ENCODE measurements at regions not wholly inside any gene's neighbourhood (a gene's known extent, or its start where the extent isn't known, plus 50 kb on each side); places are given as distances from the start of the nearest gene placed in this dataset.

DNA sequence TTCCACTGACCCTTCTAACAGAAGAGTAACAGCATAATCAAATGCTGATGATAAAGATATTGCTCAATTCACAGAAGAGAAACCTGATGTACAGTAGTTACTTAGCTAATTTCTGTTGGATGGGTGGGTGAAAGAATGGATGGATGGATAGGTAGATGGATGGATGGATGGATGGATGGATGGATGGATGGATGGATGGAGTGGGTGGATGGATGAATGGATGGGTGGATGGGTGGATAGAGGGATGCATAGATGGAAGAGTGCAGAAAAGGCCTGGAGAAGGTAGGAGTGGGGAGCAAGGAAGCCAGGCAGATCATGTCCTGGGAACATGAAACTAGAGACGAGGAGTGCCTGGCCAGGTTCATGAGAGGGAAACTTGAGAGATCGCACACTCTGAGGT, 520.9 kb downstream of the BCL11B start:
- DNase-seq, result no peak

DNA sequence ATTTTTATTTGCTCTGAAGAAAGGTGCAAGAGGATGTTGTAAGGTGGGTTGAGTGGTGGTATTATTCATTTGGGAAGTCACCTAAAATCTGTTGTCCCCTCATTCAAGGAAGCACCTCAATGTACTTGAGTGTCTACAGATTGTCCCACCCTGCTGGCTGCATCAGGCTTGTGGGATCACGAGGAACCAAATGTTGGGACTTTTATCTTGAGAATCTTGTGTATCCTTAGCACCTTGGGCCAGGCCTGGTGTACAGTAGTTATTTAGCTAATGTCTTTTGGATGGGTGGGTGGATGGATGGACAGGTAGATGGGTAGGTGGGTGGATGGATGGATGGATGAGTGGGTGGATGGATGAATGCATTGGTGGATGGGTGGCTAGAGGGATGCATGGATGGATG, 519.3 kb downstream of the BCL11B start:
- no peak for DNase-seq

DNA sequence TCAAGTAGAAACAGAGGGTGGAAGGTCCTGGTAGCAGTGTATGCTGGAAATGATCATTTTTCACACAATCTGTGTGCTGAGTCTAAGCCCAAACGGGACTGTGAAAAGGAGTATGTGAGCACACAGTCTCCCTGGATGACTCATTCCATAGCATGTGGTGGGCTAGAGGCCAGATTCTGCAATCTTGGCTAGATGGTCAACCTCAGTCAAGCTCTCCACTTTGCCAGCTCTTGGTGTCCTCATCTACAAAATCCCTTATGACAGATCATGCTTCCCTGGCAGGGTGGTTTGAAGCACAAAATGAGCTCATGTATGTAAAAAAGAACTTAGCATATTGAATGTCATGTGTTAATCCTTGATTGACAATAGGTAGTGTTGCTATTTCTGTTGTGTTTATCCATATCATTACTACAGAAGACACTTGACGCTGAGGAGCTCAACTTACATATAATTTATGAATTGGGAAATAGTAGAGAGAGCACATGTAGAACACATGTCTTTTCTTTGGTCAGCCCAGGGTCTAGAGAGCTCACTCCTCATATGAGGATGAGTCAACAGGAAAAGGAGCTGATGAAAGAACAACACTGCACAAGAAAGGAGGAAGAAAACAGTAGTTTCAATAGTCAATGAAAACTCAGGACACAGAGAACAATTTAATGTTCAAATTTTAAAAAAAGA, 517.5 kb downstream of the BCL11B start:
- no peak for DNase-seq

DNA sequence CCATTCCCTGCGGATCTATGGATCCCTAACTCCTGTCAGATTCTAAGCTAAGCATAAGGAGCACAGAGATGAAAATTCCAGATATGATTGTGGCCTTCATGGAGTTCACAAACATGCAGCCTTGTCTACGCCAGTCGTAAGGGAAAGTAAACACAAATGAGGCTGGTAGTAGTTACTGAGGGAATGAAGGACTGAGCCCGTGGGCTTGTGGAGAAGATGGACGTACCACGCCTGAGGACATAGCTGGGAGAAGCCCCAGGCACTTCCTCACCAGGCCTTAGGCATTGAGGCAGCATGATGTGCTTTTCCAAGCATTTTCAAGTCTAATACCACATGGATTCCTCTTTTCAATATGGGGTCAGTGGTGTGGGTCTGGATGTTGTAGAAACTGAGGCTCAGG, 515.2 kb downstream of the BCL11B start:
- DNase-seq, result no peak

DNA sequence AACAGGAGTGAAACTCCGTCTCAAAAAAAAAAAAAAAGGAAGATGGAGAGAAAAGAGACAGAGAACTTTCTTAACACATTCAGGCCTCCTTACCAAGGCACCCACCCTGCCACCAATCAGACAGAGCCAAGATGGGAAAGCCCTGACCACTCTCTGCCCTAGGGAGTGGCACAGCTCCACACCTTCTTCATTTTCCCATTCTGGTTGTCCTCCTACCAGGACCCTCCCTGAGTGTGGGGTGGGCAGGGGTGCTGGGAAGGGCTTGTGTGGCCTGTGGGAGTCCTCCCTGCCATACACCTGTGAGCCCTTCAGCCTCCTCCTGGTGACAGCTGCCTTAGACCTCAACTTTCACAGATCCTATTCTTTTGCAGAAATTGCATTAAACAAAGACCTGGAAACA, 513.6 kb downstream of the BCL11B start:
- DNase-seq, result no peak

DNA sequence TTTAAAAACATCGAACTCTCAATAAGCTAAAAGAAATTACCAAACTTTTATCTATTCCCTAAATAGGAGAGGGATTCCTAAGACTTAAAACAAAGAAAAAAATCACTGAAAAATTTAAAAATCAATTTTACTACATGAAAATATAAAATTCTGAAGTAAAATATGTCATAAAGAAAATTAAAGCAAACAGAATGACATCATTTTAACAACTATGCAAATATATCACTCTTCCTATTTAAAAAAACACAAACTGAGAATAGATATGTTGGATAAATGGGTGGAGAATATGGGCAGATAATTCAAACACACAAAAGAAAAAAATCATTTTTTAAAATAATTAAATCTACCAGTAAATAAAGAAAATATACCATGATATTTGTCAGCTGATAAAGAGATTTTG, 510.0 kb downstream of the BCL11B start:
- no peak for DNase-seq

DNA sequence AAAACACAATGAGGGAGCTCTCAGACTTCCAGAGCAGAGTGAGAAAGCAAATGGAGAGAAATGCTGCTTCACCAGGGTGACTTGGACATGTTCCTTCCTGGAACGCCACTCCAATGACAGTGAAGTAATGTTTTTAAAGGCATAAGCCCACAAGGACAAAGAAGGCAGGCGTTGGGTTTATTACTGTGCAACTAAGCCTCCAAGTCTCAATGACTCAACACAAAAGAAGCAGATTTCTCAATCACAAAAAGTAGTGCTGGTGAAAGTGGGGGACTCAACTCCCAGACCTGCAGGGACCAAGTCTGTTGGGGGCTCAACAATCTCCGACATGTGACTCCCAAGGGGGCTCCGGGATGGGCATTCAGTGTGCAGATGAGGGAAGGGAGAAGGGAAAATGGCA, 505.2 kb downstream of the BCL11B start:
- no peak for DNase-seq

DNA sequence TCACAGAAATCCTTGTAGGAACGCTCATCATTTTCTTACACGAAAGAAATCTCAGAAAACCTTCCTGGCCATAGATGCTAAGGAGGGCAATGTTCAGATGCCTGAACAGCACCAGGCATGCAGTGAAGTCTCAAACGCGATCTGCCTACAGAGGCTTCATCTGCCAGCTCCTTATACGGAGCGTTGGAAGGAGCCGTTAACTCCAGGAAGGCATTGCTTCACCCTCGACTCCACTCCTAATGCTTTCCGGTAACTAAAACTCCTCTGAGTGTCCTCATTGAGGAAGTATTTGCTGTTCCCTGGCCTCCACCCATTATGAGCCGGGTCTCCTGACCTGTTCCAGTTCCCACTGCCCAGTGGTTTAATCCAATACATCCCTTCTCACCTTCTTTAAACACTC, 502.7 kb downstream of the BCL11B start:
- DNase-seq, result no peak

DNA sequence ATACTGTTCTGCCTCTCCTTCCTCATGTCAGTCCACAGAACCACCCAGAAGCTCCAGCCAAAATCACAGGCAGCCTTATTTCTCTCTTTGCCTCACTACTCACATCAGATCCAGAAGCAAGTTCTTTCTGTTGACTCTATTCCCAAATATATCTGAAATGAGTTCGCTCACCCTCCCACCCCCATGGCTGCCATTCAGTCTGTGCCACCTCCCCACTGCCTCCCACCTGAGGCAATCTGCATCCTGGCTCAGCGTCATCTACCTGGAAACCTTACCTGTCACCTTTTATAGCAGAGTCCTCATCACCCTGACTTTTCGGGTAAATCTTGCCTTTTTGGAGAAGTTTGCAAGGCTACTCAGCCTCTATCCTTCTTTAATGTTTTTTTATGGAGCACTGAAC, 501.8 kb downstream of the BCL11B start:
- no peak for DNase-seq

DNA sequence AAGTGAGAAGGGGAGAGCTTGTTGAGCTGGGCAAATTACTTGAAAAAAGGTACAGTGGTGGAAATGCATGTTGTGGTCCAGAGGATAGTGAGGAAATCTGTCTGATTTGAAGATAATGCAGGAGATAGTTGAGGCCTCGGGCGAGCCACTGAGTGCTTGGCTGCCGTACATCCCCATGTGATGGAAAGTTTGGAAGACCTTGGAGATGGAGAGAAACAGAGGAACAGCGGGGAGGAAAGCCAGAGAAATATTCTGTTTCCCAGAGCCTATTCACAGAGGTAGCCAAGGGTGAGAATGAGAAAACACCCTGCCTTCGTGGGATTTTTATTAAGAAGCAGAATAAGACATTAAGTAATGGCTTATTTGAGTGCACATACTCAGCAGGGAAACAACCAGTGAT, 498.2 kb downstream of the BCL11B start:
- DNase-seq, result no peak

DNA sequence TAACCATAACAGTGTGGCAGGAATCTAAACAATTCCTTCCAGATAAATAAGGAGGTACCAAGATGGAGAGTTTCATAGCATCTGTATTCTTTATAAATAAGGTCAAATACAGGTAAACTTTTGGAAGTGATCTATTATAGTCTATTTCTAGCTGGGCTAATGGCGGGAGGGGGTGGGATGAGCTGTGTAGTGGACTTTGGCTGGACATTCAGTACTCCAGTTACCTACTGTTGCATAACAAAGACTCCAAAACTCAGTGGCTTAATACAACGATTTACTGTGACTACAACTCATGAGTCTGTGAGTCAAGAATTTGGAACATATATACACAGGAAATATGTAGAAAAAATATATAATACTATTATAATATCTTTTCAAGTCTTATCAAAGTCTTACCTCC, 496.1 kb downstream of the BCL11B start:
- no peak for DNase-seq

DNA sequence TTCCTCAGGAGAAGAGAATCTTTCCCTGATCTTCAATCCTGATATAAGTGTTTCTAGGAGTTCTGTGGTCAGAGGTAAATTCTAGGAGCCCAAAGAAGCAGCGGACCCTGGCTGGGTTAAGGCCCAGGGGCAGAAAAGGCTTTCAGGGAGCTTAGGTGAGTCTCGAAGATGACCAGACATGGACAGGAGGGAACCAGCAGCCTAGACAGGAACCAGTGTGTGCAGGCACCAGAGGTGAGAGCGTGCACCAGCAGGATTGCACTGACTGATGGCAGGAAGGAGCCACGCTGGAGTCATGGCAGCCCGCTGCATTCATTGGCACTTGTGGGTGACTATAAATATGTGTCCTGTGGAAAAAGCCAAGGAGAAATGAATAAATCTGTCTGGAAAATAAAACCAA, 489.9 kb downstream of the BCL11B start:
- DNase-seq, result no peak

DNA sequence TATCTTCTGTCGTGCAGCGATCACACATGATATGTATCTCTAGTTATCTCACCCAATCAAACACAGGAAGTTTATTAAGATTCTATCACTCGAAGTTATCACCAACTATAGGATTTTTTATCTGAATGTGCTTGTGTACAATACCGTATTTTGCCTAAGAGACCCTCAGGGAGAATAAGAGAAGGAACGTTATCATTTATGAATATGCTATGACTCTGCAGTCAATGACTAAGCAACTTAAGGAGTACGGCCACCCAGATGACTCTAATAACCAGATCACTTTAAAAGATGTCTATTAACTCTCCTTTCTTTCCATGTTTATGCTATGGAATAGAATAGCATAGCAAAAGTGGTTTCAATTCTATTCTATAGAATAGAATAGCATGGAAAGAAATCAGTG, 486.4 kb downstream of the BCL11B start:
- no peak for DNase-seq

DNA sequence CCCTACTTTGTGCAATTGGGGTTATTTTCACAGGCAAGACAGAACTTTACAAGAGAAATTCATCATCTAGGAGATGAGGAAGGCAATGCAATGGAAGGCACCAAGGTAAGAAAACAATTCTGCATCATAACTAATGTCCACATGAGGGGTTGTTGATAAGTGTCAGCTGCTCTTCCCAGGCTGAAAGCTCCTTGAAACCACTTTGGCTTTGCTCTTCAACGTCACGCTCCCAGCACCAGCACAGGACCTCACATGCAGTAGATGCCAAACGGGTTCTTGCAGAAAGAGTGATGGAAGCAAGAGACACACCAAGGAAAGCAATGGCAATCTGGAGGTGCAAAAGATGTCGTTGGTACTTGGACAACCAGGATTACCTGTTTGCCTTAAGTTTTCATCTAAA, 485.5 kb downstream of the BCL11B start:
- no peak for DNase-seq

DNA sequence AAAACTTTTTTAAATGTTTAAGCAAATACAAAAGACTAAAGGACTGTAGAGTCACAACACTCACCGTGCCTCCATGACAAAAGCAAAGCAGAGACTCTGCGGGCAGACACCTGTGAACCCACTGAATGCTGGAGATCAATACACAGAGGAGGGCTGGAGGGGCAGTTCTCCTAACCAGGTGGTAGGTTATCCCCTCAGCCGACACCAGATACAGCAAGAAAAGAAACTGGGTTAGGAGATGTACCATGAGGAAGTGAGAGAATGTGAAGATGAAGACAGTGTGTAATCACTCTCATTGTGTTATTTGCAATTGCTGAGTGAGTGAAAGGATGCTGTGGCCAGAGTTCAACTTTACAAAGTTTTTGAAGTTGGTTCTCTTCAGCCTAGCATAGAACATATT, 480.3 kb downstream of the BCL11B start:
- DNase-seq, result no peak

DNA sequence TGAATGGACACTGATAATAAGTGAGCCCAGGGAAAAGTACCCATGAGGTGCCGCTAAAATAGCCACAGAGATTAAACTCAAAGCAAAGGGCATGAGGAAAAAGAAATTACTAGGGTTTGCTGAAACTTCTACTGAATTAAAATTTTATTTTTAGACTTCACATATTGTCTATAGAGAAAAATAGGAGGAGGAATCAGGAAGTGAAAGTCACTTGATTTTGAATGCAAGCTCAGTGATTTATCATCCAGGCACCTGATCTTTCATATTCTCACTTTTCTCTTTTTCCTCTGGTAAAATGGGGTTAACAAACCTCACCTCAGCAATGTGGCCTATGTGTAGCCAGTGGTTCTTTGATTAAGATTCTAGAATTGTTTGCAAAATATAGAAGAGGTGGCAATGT, 479.8 kb downstream of the BCL11B start:
- DNase-seq, result no peak

DNA sequence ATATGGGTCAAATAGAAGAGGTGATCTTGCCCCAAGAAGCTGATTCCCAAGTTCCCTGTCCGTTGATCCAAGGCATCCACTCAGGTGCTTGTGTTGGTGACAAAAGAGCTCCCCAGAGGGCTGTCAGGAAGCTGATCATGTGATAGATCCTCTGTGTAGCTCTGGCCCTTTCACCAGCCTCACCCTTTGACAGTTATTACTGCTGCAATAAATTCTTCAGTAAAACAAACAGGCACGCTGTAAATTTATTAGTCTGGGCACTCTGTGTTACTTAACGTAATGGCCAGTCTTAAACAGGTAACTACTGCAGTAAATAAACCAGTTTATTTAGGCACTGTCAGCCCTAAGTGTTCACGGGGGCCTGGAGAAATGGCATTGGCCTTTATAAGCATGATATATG, 473.9 kb downstream of the BCL11B start:
- no peak for DNase-seq

DNA sequence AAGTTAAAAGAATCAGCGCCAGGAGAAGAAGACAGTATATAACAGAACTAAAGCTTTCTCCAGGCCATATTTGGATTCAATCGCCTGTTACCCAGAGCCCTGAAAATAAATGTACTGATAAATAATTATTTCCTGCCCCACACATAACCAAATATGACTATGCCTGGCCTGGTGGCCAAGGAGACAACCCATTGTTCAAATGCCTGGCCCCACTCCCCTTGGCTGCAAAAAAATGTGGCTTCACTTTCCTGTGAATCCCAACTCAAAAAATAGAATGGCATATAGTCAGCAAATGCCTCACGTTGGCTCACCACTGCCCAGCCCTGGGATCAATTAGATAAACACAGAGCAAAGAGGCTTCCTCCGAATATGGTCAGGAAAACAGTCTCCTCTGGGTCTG, 472.1 kb downstream of the BCL11B start:
- DNase-seq, result no peak

DNA sequence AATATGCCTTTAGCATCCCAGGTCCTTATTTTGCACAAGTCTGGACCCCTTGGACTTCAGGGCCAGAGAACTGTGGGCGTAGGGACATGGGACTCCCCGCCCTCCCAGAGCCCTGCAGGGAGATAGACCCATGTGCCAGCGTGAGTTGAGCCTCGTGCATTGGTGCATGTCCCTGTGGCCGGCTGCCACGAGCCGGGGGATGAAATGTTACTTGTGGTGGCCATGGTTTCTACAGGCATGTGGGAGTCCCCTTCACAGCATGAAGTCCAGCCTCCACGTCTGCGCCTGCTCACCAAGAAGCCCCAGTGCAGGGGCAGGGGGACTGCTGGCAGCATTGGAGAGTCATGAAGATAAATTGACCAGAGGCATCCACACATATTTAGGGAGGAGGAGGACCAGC, 470.0 kb downstream of the BCL11B start:
- no peak for DNase-seq

DNA sequence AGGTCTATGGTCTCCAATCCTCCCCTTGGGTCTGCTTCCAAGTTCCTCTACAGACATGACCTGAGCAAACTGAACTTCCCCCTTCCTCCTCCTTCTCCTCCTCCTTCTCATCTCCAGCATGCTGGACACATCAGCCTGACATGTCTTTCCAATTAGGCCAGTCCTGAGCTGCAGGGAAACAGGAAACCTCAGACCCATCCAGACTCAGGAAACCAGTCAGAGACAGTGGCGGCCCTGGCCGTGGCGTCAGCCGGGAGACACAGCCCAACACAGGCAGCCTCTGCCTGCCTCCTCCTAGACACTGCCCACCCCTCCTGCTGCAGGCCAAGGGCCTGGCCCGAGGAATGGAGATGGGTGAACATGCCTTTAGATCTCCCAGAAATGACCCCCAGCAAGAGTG, 468.8 kb downstream of the BCL11B start:
- DNase-seq, result no peak

DNA sequence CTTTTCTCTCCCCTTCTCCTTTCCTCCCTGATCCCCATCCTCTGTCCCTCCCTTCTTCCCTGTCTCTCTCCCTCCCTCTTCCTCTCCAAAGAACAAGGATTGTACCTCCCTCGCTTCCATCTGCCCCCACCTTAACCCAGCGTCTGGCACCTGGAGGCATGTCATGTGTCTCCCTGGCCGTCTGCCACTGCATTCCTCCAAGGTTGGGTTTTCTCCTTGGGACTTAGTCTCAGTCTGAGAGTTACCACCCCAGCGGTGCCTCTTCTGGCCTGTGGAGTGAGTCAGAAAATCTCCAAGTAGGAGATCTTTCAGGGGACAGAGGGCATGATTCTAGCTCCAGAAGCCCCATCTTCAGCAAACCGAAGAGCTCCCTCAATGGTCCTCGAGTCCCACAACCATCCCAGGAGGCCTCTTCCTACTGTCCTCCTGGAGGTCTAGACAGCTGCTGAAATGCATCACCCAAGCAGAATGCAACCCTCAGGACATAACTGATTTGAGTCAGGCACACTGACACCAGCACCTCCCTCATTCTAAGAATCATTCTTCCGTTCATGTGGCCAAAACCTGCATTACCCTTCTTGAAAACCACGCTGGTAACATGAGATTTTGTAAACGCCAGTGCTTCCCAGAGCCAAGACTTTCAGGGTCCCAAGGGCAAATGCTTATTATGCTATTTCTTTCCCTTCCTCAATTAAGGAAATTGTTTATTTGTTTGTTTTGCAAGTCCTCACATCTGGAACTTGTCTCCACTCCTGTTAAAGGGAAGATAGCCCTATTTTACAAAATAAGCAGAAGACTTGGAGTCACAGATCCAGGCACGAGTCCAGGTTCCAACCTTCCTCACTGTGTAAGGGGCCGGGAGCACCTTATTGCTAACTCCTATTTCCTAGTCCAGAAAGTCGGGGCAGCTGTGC, 463.2 kb downstream of the BCL11B start:
- DNase-seq, result no peak

DNA sequence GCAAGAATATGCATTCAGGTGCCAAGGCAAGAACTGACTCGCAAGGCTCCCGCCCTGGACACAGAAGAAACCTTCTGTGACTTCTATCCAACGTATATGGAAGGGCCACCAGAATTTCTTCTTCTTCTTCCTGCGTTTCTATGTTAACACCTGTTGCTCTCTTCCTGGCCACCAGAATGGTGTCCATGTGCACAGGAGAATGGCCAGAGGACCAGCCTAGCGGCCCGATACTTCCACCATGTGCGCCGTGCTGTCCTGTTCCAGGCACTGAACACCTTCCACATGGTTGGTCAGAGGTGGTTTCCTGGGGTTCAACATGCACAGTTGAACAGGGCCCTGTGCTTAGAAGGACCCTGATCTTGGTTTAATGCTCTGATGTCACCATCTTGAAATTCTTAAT, 455.8 kb downstream of the BCL11B start:
- DNase-seq, result no peak

DNA sequence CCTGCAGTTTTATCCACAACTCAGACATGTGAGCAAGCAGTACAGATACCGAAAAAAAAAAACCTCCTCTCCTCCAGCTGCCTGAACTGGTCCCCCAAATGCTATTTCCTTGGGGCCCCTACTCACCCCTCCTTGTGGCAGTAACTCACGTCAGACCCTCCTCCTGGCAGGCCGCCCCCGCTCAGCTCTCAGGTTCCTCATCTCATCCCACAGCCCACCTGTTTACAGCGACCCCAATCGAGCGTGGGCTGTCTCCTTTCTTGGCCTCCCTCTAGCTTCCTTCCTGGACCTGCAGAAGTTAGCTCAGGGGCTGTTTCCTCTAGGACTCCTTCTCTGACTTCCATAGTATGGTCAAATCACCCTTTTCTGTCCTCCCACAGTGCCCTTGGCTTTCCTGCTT, 455.3 kb downstream of the BCL11B start:
- DNase-seq, result no peak

DNA sequence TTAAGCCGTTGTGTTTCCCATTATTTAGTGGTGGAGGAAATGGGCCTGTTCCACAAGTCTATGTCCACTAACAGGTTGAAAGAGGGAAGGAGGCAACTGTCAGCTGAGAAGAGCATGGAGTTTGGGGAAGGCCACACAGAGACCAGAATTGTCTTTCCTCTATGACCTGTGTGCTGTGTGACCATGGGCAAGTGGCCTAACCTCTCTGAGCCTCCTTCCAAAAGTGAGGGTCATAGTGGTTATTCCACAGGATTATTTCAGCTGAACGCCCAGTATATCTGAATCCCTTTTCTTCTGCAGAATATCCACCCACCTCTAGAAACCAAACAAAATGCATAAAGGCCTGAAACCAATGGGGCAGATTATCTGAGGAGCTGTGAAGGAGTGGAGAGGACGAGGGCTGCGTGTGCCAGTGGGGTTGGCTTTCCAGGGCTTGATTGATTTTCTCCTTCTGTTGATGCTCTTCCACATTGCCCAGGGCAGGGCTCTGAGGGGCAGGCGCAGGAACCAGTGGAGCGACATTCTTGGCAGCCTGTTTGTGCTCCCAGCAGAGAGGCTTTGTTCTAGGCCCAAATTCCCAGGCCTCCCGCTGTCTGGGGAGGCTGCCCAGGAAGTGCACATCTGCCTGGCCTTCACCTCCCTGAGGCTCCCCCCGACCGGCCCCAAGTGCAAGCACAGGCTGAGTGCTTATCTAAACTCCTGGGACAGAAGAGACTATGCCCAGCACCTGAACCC, 452.7 kb downstream of the BCL11B start:
- DNase-seq, result no peak
